ENCODE measurements at regions not wholly inside any gene's neighbourhood (a gene's known extent, or its start where the extent isn't known, plus 50 kb on each side); places are given as distances from the start of the nearest gene placed in this dataset.
"Not testable (repeated sequence)": the region's sequence is repeated elsewhere in the genome, so short reads cannot be mapped to it uniquely, and the experiment has no call there.

DNA sequence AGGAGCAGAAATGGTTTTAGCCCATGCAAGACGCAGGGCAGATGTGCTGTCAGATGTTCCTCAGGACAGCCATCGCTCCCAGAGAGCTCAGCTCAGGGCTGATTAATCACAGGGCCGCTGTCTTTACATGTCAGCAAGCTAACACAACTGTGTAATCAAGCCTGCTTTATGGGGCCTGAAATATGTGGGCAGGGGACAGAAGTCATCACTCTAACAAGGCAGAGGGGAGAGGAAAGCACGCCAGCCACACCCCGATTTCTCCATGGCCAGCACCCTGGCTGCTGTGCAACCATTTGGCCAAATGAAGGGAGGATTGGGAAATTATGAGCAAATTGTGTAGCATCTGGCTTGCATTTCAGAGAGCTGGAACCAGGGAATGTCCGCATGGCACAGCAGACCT, 368.8 kb downstream of the NPHP4 start:
- no peak for DNase-seq

- DNase-seq = no peak
Measured at GRCh38 chr1:5622412-5622811, 369.8 kb downstream of the NPHP4 start.

- DNase-seq = no peak
Measured at GRCh38 chr1:5621692-5622091, 370.5 kb downstream of the NPHP4 start.

GRCh38 chr1:5620997-5621396, 371.2 kb downstream of the NPHP4 start:
- no peak for DNase-seq

DNA sequence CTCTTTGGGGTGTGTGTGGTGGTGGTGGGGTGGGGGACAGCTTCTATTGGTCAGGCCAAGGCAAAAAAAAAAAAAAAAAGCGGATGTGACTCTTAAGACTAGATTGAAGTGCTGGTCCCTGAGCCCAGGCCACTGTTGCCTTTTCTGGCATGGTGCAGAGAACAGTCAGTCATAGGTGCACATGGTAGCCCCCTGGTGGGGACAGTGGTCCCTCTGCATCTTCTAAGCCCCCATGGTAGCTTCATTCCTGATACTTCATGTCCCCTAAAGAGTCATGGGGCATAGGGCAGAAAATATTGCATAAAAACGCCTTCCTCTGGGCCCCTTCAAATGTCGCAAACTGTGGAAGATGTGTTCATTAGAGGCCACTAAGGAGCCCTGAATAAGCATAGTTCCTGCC, 371.8 kb downstream of the NPHP4 start:
- DNase-seq = no peak

GRCh38 chr1:5619469-5619868, 372.8 kb downstream of the NPHP4 start:
- no peak for DNase-seq

- no peak for DNase-seq
Measured at GRCh38 chr1:5617546-5617945, 374.7 kb downstream of the NPHP4 start.

DNA sequence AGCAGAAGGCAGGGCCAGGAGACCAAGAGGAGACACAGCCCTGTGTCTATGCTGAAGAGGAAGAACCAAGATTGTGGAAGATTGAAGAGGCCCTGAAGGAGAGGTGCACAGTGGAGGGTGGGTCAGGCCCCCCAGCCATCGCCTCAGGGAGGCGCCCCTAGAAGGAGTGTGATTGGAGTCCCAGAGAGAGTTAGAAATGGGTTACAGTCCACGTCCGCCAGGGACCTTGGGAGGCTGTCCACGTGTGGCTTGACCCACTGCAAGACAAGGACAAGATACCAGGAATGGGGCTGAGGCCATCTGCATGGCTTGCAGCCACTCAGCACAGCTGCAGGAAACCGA, 375.1 kb downstream of the NPHP4 start:
- DNase-seq = no peak

DNA sequence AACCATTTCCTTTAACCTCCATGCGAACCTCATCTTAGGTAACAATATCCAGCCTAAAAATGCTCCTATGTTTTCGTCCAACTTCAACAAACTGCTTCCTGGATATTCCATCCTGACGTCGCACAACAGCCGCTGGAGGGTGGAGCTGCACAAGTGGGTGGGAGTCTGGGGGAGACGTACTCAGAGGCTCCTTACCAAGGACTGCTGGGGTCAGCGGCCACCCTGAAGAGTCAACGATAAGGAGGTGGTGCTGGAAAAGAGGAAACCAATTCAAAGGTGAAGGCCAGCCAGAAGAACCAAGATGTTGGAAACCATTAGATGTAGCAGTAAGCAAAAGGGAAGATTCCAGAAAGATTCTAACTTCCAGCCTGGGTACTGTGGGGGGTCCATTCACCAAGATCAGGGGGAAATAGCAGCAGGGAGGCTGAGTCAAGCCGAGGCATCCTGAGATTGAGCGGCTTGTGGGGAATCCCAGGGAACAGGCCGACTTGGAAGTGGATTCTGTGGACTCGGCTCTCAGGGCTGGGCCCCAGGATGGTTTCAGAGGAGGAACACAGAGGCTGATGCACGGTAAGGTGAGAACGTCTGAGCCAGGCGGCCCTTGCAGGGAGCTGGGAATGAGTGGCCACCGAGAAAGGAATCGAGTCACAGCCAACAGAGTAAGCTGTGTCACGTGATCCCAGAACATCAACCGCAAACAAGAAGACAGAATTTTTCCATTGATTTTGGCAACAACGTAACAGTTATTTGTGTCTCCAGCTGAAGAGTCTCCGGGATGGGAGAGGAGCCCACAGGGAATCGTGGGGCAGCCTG, 375.7 kb downstream of the NPHP4 start:
- DNase-seq = no peak

DNA sequence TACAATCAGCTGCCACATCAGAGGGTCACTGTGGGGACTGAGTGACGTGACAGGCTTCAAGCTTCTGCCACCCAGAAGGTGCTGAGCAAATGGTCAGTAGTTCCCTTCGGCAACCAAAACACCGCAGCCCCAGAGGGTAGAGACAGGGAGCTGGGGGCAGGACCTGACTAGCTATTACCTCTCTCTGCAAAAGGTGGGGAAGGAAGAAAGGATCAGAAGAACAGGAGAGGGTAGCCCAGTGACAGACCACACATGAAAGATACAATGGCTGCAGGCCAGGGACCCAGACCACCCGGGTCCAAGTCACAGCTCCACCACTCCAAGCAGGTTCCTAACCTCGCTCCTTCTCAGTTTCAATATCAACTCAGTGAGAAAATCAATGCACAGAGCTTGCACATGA, 377.1 kb downstream of the NPHP4 start:
- DNase-seq = no peak

GRCh38 chr1:5613900-5614299, 378.3 kb downstream of the NPHP4 start:
- DNase-seq = no peak

DNA sequence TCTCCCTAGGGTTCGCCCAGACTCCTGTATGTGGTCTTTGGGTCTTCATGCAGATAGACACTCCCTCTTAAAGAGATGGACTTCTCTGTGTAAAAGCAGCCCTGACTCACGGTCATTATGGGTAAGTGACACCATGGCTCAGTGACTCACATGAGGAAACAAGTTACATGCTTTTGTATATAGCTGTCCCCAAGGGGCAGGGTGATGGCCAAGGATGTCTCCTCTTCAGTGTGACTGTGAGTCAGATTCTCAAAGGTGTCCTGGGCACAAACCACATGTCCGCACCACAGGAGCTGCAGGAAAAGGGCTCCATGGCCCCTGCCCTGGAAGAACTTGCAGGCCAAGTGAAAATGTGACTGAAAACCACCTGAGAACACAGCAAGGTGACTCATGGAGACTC, 380.4 kb downstream of the NPHP4 start:
- no peak for DNase-seq

DNA sequence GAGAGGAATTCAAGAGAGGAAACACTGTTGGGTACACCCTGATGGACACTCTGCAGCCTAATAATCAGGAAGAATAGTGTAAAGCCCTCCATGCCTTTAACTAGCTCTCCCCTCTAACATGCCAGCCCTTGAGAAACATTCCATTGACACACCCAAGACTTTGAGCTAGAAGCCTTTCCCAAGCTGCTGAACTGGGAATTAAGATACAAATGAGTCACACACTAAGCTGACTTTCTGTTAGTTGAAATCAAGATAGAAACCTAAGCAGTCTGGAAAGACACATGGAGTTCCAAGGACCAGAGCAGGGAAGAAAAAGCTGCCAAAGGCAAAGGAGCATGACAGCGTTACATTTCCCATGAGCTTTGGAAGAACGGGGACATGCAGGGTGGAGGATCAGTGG, 380.8 kb downstream of the NPHP4 start:
- DNase-seq = no peak

- no peak for DNase-seq
Measured at GRCh38 chr1:5610432-5610831, 381.8 kb downstream of the NPHP4 start.

- no peak for DNase-seq
Measured at GRCh38 chr1:5603353-5604104, 388.7 kb downstream of the NPHP4 start.

DNA sequence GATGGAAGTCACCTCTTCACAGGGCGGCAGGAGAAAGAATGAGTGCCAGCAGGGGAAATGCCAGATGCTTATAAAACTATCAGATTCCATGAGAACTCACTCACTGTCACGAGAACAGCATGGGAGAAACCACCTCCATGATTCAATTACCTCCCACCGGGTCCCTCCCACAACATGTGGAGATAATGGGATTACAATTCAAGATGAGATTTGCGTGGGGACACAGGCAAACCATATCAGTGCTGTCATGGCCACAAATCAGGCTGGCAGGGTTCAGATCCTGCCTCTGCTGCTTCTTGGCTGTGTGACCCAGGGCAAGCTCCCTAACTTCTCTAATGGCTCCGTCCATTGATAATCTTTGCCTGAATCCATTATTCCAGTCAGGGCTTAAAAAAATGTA, 389.5 kb downstream of the NPHP4 start:
- not testable (repeated sequence) for DNase-seq

GRCh38 chr1:5601516-5601915, 390.7 kb downstream of the NPHP4 start:
- DNase-seq = no peak

- DNase-seq = no peak
Measured at GRCh38 chr1:5599541-5599940, 392.7 kb downstream of the NPHP4 start.

DNA sequence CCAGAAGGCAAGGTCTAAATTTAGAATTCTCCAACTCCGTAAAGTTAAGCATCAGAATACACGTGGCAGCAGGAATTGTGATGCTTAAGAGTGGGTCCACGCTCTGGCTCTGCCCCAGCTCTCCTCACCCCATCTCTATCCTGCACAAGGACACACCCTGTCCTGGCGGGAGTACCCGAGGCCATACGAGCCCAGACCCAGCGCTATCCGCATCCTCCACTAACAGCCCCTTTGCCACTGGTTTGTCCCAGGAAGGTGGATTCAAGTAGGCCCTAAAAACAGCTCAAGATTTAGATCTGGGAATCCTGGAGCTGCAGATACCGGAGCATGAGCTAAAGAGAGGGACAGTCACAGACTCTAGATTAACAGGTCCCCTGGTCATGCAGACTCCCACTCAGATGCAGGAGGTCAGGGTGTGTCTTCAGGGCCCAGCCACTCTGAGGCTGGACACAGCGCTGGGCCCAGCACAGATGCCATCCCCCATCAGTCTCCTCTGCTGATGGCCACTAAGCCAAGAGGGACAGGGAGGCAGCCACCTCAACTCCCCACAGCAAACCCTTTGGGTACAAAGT, 393.3 kb downstream of the NPHP4 start:
- DNase-seq = no peak

DNA sequence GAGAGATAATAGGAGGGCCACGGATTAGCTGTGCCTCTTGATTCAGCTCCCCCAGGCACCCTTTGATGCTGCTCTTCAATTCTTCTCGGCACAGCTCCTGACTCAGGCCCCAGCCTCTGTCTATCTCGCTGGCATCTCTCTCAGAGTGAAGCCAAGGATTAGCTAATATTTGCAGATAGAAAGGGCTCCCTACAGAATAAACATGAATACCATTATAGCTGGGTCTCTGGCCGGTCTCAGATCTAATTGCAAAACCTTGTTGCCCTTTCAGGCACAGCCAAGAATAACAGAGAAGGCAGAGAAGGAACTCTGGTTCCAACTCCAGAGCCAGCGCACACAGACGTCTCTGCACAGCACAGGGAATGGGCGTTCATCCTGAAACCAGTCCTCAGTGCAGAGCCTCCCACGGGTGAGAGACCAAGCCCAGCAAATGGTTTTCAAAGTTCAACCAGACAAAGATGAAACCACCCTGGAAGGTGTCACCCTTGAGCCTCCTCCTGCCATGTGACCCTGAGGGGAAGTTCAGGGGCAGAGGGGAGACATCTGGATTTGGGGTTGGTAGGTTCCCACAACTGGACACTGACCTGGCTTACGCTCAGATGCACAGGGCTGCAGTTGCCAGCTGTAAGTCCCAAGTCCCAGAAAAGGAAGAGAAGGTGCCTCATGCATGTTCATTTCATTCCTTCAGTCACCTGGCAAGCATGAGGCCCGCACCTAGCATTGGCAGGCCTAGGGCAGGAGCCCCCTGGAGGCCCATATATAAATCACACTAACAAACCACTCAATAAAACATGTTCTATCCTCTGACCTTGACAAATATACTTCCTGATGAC, 394.0 kb downstream of the NPHP4 start:
- no peak for DNase-seq

- DNase-seq = no peak
Measured at GRCh38 chr1:5597171-5597850, 394.9 kb downstream of the NPHP4 start.

- DNase-seq = no peak
Measured at GRCh38 chr1:5596651-5597050, 395.6 kb downstream of the NPHP4 start.
